CD4-positive, alpha-beta memory T cell (primary cell): ENCODE measurements at regions not wholly inside any gene's neighbourhood (a gene's known extent, or its start where the extent isn't known, plus 50 kb on each side); places are given as distances from the start of the nearest gene placed in this dataset.

Source experiments
- CTCF ChIA-PET: fragments of 350-600 bp; sonication (Branson Sonifier 250); formaldehyde crosslinking; loops from one replicate; lab custom pipeline; 2021; ENCODE audit warnings: inconsistent platforms; ENCODE audit not compliant: partially characterized antibody; lab: Charles Lee
- POLR2A ChIA-PET: fragments of 350-600 bp; sonication (Branson Sonifier 250); formaldehyde crosslinking; loops from one replicate; lab custom pipeline; 2021; ENCODE audit not compliant: partially characterized antibody; lab: Charles Lee
- DNase-seq, 5 donors: peaks; one replicate each; pipeline versions ENCODE4 v3.0.0 to v3.0.0-alpha.2; 2020 to 2022; ENCODE audit warnings: mixed read lengths in 1 of 5
- H3K27ac ChIP-seq: one replicate; pipeline ENCODE4 v1.7.0; 2013; ENCODE audit warnings: low read depth, low read length
- H3K27me3 ChIP-seq: 2 replicates; pipeline ENCODE4 v1.7.0; 2013; ENCODE audit warnings: mild to moderate bottlenecking, low read length, moderate library complexity; ENCODE audit not compliant: insufficient read depth
- H3K36me3 ChIP-seq: 2 replicates; pipeline ENCODE4 v1.7.0; 2013; ENCODE audit warnings: mild to moderate bottlenecking, low read length, moderate library complexity; ENCODE audit not compliant: insufficient read depth
- H3K4me1 ChIP-seq: 2 replicates; pipeline ENCODE4 v1.7.0; 2013; ENCODE audit warnings: mild to moderate bottlenecking, low read length, moderate library complexity; ENCODE audit not compliant: insufficient read depth
- H3K4me3 ChIP-seq, 2 donors: one replicate each; pipeline ENCODE4 v1.7.0; 2013; ENCODE audit warnings: low read length in 2 of 2, mild to moderate bottlenecking in 1 of 2
- H3K9me3 ChIP-seq, 2 donors: one replicate each; pipeline ENCODE4 v1.7.0; 2013; ENCODE audit warnings: low read length in 2 of 2, control low read depth in 1 of 2; ENCODE audit not compliant: control insufficient read depth in 1 of 2
- H3K27ac Mint-ChIP-seq, 7 donors: one replicate each; pipeline ENCODE4 v1.8.0; 2020 to 2021; ENCODE audit warnings: mixed read lengths in 7 of 7, mild to moderate bottlenecking in 6 of 7, inconsistent platforms in 3 of 7, moderate library complexity in 3 of 7
- H3K27me3 Mint-ChIP-seq, 2 donors: one replicate each; pipeline ENCODE4 v1.8.0; 2020 to 2021; ENCODE audit warnings: mixed read lengths in 2 of 2
- H3K36me3 Mint-ChIP-seq, 2 donors: one replicate each; pipeline ENCODE4 v1.8.0; 2020 to 2021; ENCODE audit warnings: mixed read lengths in 2 of 2, inconsistent platforms in 1 of 2, mild to moderate bottlenecking in 1 of 2
- H3K4me1 Mint-ChIP-seq, 4 donors: one replicate each; pipeline ENCODE4 v1.8.0; 2020 to 2021; ENCODE audit warnings: mixed read lengths in 4 of 4, mild to moderate bottlenecking in 1 of 4
- H3K4me3 Mint-ChIP-seq, 8 donors: one replicate each; pipeline ENCODE4 v1.8.0; 2020 to 2021; ENCODE audit warnings: mixed read lengths in 8 of 8, mild to moderate bottlenecking in 7 of 8, moderate library complexity in 6 of 8, inconsistent platforms in 3 of 8
- H3K9me3 Mint-ChIP-seq, 8 donors: one replicate each; pipeline ENCODE4 v1.8.0; 2020 to 2021; ENCODE audit warnings: mixed read lengths in 8 of 8, mild to moderate bottlenecking in 5 of 8, inconsistent platforms in 3 of 8, moderate library complexity in 1 of 8
- intact Hi-C: fragments of 100-400 bp; cut with micrococcal nuclease; formaldehyde crosslinking; loops from one replicate; pipeline ENCODE4 v1.15.1; 2023

GRCh38 chr5:125409861-125410536 lies 663.6 kb upstream of the ZNF608 start:
- H3K36me3 ChIP-seq, result no peaks in the 10 kb centered on the region
- ChIA-PET POLR2A (no interaction called here), CTCF (no interaction called here)
- intact Hi-C loops, result no loop called here
- Mint-ChIP-seq H3K4me1 (no peaks in the 10 kb centered on the region), H3K27me3 (no peaks in the 10 kb centered on the region), H3K9me3 (peaks cover 0 to 12% (median 2%) of the 10 kb centered on the region in 8 donors), H3K27ac (no peak overlapping the region), H3K4me3 (no peak overlapping the region), H3K36me3 (no peaks in the 10 kb centered on the region)
- no peaks in the 10 kb centered on the region for H3K9me3 ChIP-seq
- H3K4me1 ChIP-seq, result no peaks in the 10 kb centered on the region
- no peak overlapping the region for H3K4me3 ChIP-seq
- no peak overlapping the region for H3K27ac ChIP-seq
- H3K27me3 ChIP-seq, result no peaks in the 10 kb centered on the region
- DNase-seq, result no peak

- H3K9me3 Mint-ChIP-seq, result peaks cover 0 to 12% (median 2%) of the 10 kb centered on the region in 8 donors
- POLR2A ChIA-PET, result no interaction called here
- no peaks in the 10 kb centered on the region for H3K4me1 ChIP-seq
- H3K27ac Mint-ChIP-seq, result no peak overlapping the region
- DNase-seq, result no peak
- no peak overlapping the region for H3K4me3 Mint-ChIP-seq
- H3K9me3 ChIP-seq, result no peaks in the 10 kb centered on the region
- intact Hi-C loops, result no loop called here
- CTCF ChIA-PET, result no interaction called here
- no peaks in the 10 kb centered on the region for H3K27me3 Mint-ChIP-seq
- H3K36me3 Mint-ChIP-seq, result no peaks in the 10 kb centered on the region
- H3K4me3 ChIP-seq, result no peak overlapping the region
- no peak overlapping the region for H3K27ac ChIP-seq
- no peaks in the 10 kb centered on the region for H3K36me3 ChIP-seq
- no peaks in the 10 kb centered on the region for H3K4me1 Mint-ChIP-seq
- H3K27me3 ChIP-seq, result no peaks in the 10 kb centered on the region
Measured at GRCh38 chr5:125410537-125411070, 664.2 kb upstream of the ZNF608 start.

- DNase-seq, result no peak
- no peaks in the 10 kb centered on the region for H3K9me3 ChIP-seq
- Mint-ChIP-seq H3K4me3 (no peak overlapping the region), H3K36me3 (no peaks in the 10 kb centered on the region), H3K27me3 (no peaks in the 10 kb centered on the region), H3K27ac (no peak overlapping the region), H3K4me1 (no peaks in the 10 kb centered on the region), H3K9me3 (peaks cover 0 to 8% (median 2%) of the 10 kb centered on the region in 8 donors)
- no peak overlapping the region for H3K27ac ChIP-seq
- POLR2A ChIA-PET, result no interaction called here
- CTCF ChIA-PET, result no interaction called here
- H3K4me1 ChIP-seq, result no peaks in the 10 kb centered on the region
- H3K27me3 ChIP-seq, result no peaks in the 10 kb centered on the region
- intact Hi-C loops, result no loop called here
- no peak overlapping the region for H3K4me3 ChIP-seq
- H3K36me3 ChIP-seq, result no peaks in the 10 kb centered on the region
Measured at GRCh38 chr5:125411071-125411743, 664.8 kb upstream of the ZNF608 start.

GRCh38 chr5:125411744-125412560 lies 665.5 kb upstream of the ZNF608 start:
- POLR2A ChIA-PET, result no interaction called here
- Mint-ChIP-seq H3K36me3 (no peaks in the 10 kb centered on the region), H3K4me1 (no peaks in the 10 kb centered on the region), H3K27ac (no peak overlapping the region), H3K9me3 (peaks cover 0 to 8% (median 2%) of the 10 kb centered on the region in 8 donors), H3K4me3 (no peak overlapping the region), H3K27me3 (no peaks in the 10 kb centered on the region)
- H3K36me3 ChIP-seq, result no peaks in the 10 kb centered on the region
- no peaks in the 10 kb centered on the region for H3K9me3 ChIP-seq
- no peaks in the 10 kb centered on the region for H3K4me1 ChIP-seq
- CTCF ChIA-PET, result no interaction called here
- DNase-seq, result no peak
- no peak overlapping the region for H3K27ac ChIP-seq
- intact Hi-C loops, result no loop called here
- no peak overlapping the region for H3K4me3 ChIP-seq
- H3K27me3 ChIP-seq, result no peaks in the 10 kb centered on the region

- Mint-ChIP-seq H3K9me3 (peaks cover 0 to 8% (median 3%) of the 10 kb centered on the region in 8 donors), H3K27ac (no peak overlapping the region), H3K27me3 (no peaks in the 10 kb centered on the region), H3K36me3 (no peaks in the 10 kb centered on the region), H3K4me3 (no peak overlapping the region), H3K4me1 (no peaks in the 10 kb centered on the region)
- H3K27me3 ChIP-seq, result no peaks in the 10 kb centered on the region
- POLR2A ChIA-PET, result no interaction called here
- H3K27ac ChIP-seq, result no peak overlapping the region
- CTCF ChIA-PET, result no interaction called here
- no peak for DNase-seq
- no peaks in the 10 kb centered on the region for H3K4me1 ChIP-seq
- no peak overlapping the region for H3K4me3 ChIP-seq
- intact Hi-C loops, result no loop called here
- H3K36me3 ChIP-seq, result no peaks in the 10 kb centered on the region
- no peaks in the 10 kb centered on the region for H3K9me3 ChIP-seq
Measured at GRCh38 chr5:125412561-125413495, 666.4 kb upstream of the ZNF608 start.

GRCh38 chr5:125413496-125414274 lies 667.2 kb upstream of the ZNF608 start:
- Mint-ChIP-seq H3K36me3 (no peaks in the 10 kb centered on the region), H3K27ac (no peak overlapping the region), H3K9me3 (peaks cover 0 to 5% (median 2%) of the 10 kb centered on the region in 8 donors), H3K27me3 (no peaks in the 10 kb centered on the region), H3K4me1 (no peaks in the 10 kb centered on the region), H3K4me3 (no peak overlapping the region)
- Histone ChIP-seq H3K27ac (no peak overlapping the region), H3K36me3 (no peaks in the 10 kb centered on the region), H3K9me3 (no peaks in the 10 kb centered on the region), H3K4me1 (no peaks in the 10 kb centered on the region), H3K4me3 (no peak overlapping the region), H3K27me3 (no peaks in the 10 kb centered on the region)
- intact Hi-C loops, result no loop called here
- no peak for DNase-seq
- POLR2A ChIA-PET, result no interaction called here
- CTCF ChIA-PET, result no interaction called here
